GM13976 (cell line): ENCODE measurements at regions not wholly inside any gene's neighbourhood (a gene's known extent, or its start where the extent isn't known, plus 50 kb on each side); places are given as distances from the start of the nearest gene placed in this dataset.

Experiments
- DNase-seq: peaks from one replicate; pipeline ENCODE4 v3.0.0; 2012; ENCODE audit warnings: low spot score
- in situ Hi-C: fragments of 300-500 bp; cut with MboI; formaldehyde crosslinking; loops from one replicate; pipeline ENCODE4 v1.12.0; 2022; ENCODE audit warnings: low sequenced_read_pairs, mixed read lengths, inconsistent platforms; ENCODE audit not compliant: unreplicated experiment
- TF ChIP-seq, protein P1 (sequence below): IDR thresholded peaks from 2 replicates; pipeline ENCODE4 v1.5.1; 2012; ENCODE audit warnings: borderline replicate concordance, mild to moderate bottlenecking; ENCODE audit not compliant: insufficient read depth; ENCODE audit errors: extremely low read depth, missing control alignments, control extremely low read depth

DNA sequence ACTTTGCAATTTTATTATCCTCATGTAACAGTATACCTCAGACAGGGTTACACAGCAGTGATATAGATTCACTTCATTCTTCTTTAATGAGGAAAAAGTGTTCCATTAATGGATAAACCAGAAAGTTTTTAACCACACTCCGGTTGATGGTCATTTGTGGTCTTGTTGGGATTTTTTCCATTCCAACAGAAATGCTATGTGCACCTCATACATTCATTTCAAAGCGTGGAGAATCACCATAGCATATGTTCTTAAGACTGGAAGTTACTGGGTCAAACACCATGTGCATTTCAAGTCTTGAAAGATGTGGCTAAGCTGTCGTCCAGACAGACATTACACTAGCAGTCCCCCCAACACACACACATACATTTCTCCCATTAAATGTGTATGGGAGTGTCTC is 245.8 kb upstream of the CDH5 start:
- in situ Hi-C loops, result no loop called here
- TF ChIP-seq, protein P1, sequence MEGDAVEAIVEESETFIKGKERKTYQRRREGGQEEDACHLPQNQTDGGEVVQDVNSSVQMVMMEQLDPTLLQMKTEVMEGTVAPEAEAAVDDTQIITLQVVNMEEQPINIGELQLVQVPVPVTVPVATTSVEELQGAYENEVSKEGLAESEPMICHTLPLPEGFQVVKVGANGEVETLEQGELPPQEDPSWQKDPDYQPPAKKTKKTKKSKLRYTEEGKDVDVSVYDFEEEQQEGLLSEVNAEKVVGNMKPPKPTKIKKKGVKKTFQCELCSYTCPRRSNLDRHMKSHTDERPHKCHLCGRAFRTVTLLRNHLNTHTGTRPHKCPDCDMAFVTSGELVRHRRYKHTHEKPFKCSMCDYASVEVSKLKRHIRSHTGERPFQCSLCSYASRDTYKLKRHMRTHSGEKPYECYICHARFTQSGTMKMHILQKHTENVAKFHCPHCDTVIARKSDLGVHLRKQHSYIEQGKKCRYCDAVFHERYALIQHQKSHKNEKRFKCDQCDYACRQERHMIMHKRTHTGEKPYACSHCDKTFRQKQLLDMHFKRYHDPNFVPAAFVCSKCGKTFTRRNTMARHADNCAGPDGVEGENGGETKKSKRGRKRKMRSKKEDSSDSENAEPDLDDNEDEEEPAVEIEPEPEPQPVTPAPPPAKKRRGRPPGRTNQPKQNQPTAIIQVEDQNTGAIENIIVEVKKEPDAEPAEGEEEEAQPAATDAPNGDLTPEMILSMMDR, result no peak
- no peak for DNase-seq

- DNase-seq, result no peak
- in situ Hi-C loops, result no loop called here
- TF ChIP-seq, protein P1, result no peak
These were observed 250.1 kb upstream of the CDH5 start for GRCh38 chr16:66116163-66117002.

- DNase-seq, result no peak
- TF ChIP-seq, protein P1, result no peak
- in situ Hi-C loops, result no loop called here
These were observed 251.1 kb upstream of the CDH5 start for GRCh38 chr16:66115373-66115772.

DNA sequence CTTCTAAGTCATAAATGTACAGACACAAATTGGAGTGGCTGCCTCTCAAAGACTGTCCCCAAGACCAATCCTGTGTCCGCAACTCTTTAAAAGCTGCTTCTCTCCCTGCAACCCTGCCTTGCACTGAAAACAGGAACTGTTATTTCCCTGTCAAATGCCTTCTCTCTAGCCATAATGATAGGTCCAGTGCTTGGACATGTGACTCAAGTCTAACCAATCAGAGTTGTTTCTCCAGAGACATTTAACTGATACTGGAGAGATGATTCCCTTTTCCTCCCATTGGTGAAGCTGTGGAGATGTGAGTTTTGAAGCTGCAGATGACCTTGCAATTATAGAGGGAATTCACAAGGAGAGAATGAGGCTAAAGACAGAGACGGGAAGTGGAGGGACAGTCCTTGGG is 253.3 kb upstream of the CDH5 start:
- TF ChIP-seq, protein P1, result no peak
- in situ Hi-C loops, result no loop called here
- no peak for DNase-seq

DNA sequence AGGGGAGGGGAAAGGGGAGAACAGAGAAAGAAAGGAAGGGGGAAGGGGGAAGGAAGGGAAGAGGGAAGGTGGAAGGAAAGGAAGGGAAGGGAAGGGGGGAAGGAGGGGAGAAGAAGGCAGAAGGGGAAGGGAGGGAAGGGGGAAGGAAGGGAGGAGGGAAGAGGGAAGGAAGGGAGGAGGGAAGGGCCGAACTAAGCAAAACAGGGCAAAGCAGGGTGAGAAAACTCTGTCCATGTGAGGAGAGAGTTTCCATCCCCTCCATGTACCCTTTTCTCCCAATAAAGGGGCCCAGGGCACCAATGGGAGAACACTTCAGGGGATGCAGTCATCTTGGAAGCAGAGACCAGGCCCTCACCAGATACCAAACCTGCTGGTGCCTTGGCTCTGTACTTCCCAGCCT is 256.8 kb upstream of the CDH5 start:
- in situ Hi-C loops, result no loop called here

DNA sequence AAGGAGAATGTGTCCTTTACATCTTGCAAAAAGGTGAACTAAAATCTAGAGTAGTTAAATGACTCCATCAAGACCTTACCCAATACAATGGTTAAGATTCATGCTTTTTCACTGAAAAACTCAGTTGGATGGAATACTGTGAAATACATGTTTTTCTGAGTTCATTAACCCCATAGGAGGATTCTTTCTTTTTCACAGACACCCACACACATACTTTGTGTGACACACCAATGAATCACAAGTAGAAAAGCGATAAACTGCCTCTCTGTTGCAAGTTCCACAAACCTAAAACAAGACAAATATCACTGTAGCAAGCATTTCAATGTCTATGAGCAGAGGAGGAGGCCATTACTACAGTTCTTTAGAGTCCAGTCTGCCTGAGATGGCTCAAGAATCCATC is 258.8 kb upstream of the CDH5 start:
- DNase-seq, result no peak
- in situ Hi-C loops, result no loop called here
- TF ChIP-seq, protein P1, result no peak

More for the DNA sequence above, 256.8 kb upstream of the CDH5 start:
- TF ChIP-seq, protein P1, result no peak
- no peak for DNase-seq

DNA sequence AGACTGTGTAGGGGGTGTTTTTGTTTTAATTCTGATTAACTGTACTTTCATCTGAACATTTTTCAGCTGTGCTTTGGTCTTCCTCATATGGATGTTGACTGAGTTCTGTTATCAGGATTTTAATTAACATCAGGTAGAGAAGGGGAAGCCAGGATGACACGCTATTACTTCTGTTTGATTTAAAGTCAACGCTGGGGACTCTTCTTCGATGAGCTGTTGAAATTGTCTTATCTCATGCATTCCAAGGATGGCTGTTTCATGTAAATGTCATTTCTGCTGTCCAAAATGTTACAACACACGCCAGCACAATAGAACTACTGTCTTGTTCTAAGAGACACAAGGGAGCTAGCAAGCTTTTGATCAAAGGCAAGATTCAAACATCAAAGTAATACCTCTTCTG is 263.3 kb upstream of the CDH5 start:
- DNase-seq, result no peak
- TF ChIP-seq, protein P1, result no peak
- in situ Hi-C loops, result no loop called here
